ENCODE measurements at regions not wholly inside any gene's neighbourhood (a gene's known extent, or its start where the extent isn't known, plus 50 kb on each side); places are given as distances from the start of the nearest gene placed in this dataset.

DNA sequence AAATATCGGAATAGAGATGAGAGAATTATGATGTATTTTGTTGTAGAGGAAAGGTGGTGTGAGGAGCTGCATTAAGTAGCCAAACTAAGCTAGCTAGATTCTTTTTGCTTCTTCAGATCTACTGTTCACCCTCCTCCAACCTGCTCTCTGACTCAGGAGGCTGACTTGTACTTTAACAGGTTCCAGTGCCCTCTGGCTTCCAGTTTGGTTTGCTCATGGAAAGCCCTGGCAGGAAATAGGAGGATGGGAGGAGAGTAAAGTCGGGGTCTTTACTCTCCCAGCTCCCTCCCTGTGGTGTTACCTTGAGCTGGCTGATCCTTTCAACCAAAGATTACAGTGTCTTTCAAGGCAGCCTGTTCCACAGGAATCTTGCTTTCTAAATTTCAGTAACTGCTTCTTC is 277.0 kb upstream of the EDA2R start:
- TF ChIP-seq, protein P1, sequence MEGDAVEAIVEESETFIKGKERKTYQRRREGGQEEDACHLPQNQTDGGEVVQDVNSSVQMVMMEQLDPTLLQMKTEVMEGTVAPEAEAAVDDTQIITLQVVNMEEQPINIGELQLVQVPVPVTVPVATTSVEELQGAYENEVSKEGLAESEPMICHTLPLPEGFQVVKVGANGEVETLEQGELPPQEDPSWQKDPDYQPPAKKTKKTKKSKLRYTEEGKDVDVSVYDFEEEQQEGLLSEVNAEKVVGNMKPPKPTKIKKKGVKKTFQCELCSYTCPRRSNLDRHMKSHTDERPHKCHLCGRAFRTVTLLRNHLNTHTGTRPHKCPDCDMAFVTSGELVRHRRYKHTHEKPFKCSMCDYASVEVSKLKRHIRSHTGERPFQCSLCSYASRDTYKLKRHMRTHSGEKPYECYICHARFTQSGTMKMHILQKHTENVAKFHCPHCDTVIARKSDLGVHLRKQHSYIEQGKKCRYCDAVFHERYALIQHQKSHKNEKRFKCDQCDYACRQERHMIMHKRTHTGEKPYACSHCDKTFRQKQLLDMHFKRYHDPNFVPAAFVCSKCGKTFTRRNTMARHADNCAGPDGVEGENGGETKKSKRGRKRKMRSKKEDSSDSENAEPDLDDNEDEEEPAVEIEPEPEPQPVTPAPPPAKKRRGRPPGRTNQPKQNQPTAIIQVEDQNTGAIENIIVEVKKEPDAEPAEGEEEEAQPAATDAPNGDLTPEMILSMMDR (IDR thresholded peaks at IDR 0.05; ENCODE audit: insufficient read depth, low read depth, low read length), result no peak
- TF ChIP-seq EZH2 (IDR thresholded peaks at IDR 0.05; ENCODE audit: insufficient read depth, low read length), result no peak

All from astrocyte (in vitro differentiated cells and primary cell).